ENCODE measurements at regions not wholly inside any gene's neighbourhood (a gene's known extent, or its start where the extent isn't known, plus 50 kb on each side); places are given as distances from the start of the nearest gene placed in this dataset.

GRCh38 chr3:20870106-20870899 is 684.3 kb upstream of the SGO1 start:
- Histone ChIP-seq H4K20me1 (ENCODE audit: insufficient read depth) (no peaks in the 10 kb centered on the region), H3K27me3 (ENCODE audit: insufficient read depth, low read length) (no peaks in the 10 kb centered on the region), H3K4me1 (ENCODE audit: control insufficient read depth in 1 of 2, insufficient read depth in 2 of 2, low read length in 2 of 2) (no peaks in the 10 kb centered on the region), H3K9me3 (ENCODE audit: control insufficient read depth in 1 of 2, insufficient read depth in 1 of 2, low read depth in 1 of 2, low read length in 2 of 2) (peaks cover 0 to 4% of the 10 kb centered on the region in 2 experiments; a peak in 2 of 4 replicates), H3K4me2 (ENCODE audit: low read length) (no peak overlapping the region), H3K79me2 (ENCODE audit: insufficient read depth, low read length) (no peaks in the 10 kb centered on the region), H3K9ac (ENCODE audit: low read length) (no peak overlapping the region), H3K4me3 (replicated peaks in 1 of 2; ENCODE audit: low read depth in 1 of 2, low read length in 2 of 2) (no peak overlapping the region), H2AFZ (ENCODE audit: low read depth, low read length, poor library complexity, severe bottlenecking) (no peak overlapping the region), H3K27ac (ENCODE audit: low read depth, low read length) (no peak overlapping the region), H3K36me3 (ENCODE audit: control insufficient read depth in 1 of 2, insufficient read depth in 2 of 2, low read length in 2 of 2) (no peaks in the 10 kb centered on the region), H3K9me2 (ENCODE audit: insufficient read depth) (no peaks in the 10 kb centered on the region)
- TF ChIP-seq TCF7L2 (IDR thresholded peaks at IDR 0.05; ENCODE audit: borderline replicate concordance, extremely low read depth, insufficient read depth, insufficient read length), result no peak
- TF ChIP-seq POLR2AphosphoS5 (IDR thresholded peaks at IDR 0.05; ENCODE audit: low read depth, low read length), result no peak
- TF ChIP-seq CTCF (IDR thresholded peaks at IDR 0.05 in 2 of 3, conservative IDR thresholded peaks at IDR 0.05 in 1 of 3; ENCODE audit: borderline replicate concordance in 1 of 3, insufficient read depth in 1 of 3, low read depth in 2 of 3, low read length in 2 of 3), result no peak
- no peak for TF ChIP-seq SRF (IDR thresholded peaks at IDR 0.05; ENCODE audit: low read depth)
- no peak for TF ChIP-seq RAD21 (IDR thresholded peaks at IDR 0.05; ENCODE audit: low read depth)
- TF ChIP-seq ATF3 (IDR thresholded peaks at IDR 0.05), result no peak
- TF ChIP-seq EZH2 (IDR thresholded peaks at IDR 0.05), result no peak
- no peak for TF ChIP-seq MAX (IDR thresholded peaks at IDR 0.05)
- TF ChIP-seq ZBTB33 (IDR thresholded peaks at IDR 0.05; ENCODE audit: extremely low read depth, insufficient replicate concordance, low read length), result no peak
- TF ChIP-seq EZH2phosphoT487 (IDR thresholded peaks at IDR 0.05; ENCODE audit: borderline replicate concordance), result no peak
- no peak for TF ChIP-seq SP1 (IDR thresholded peaks at IDR 0.05; ENCODE audit: low read depth)
- TF ChIP-seq ZNF274 (IDR thresholded peaks at IDR 0.05; ENCODE audit: low read depth, low read length), result no peak
- no peak for TF ChIP-seq SIN3A (IDR thresholded peaks at IDR 0.05; ENCODE audit: low read depth)
- ChIA-PET POLR2A (no interaction called here), CTCF (no interaction called here), RAD21 (ENCODE audit: low non-redundant PET in 1 of 2, low total read pairs in 2 of 2, uncharacterized antibody in 2 of 2, unreplicated experiment in 2 of 2) (no interaction called here)
- intact Hi-C loops (cut with micrococcal nuclease), result no loop called here
- no TSS peak for BruUV-seq (replicated peaks)
- no peak for ATAC-seq
- no peak for DNase-seq (ENCODE audit: low read depth, low spot score)

All from HCT116 (cell line).